Breast epithelium (tissue), 3 donors: ENCODE measurements at regions not wholly inside any gene's neighbourhood (a gene's known extent, or its start where the extent isn't known, plus 50 kb on each side); places are given as distances from the start of the nearest gene placed in this dataset.

Experiments used
- POLR2A ChIP-seq: fragments of 450-650 bp; IDR thresholded peaks from one replicate; pipeline ENCODE4 v1.6.1; 2016; ENCODE audit warnings: antibody characterized with exemption, mild to moderate bottlenecking, moderate library complexity
- POLR2AphosphoS5 ChIP-seq, 3 donors: sonication (generic); formaldehyde crosslinking; IDR thresholded peaks; one replicate each; pipeline ENCODE4 v1.6.1; 2017; ENCODE audit warnings: antibody characterized with exemption in 3 of 3

DNA sequence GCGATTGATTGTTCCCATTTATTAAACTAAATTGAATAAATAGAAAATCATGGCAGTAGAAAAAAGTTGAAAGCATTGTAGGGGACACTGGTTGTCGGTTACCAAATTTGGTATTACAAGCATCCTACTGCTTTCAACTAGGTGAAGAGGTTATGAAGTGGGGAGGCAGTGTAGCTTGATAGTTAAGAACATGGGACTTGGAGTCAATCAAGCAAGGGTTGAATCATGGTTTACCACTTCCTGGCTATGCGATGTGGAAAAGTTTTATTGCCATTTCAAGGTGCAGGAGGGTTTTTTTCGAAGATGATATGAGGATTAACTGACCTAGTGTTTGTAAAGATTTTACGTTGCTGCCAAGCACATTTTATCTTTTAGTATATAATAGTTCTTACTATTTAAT is 318.2 kb upstream of the KCNH8 start:
- TF ChIP-seq POLR2A (no peak), POLR2AphosphoS5 (IDR thresholded peaks at IDR 0.05) (no peak)
